RWPE1 (cell line): ENCODE measurements at regions not wholly inside any gene's neighbourhood (a gene's known extent, or its start where the extent isn't known, plus 50 kb on each side); places are given as distances from the start of the nearest gene placed in this dataset.

Source experiments
- CTCF ChIA-PET: fragments of 350-600 bp; sonication (Branson Sonifier 250); formaldehyde crosslinking; extraction: SDS; loops from one replicate; lab custom pipeline; 2021; lab: Yijun Ruan, JAX
- POLR2A ChIA-PET: fragments of 400-600 bp; formaldehyde crosslinking; extraction: SDS; loops from one replicate; lab custom pipeline; 2020; ENCODE audit warnings: antibody characterized with exemption; ENCODE audit not compliant: low non-redundant PET; lab: Yijun Ruan, JAX
- DNase-seq: peaks from one replicate; pipeline ENCODE4 v3.0.0; 2012; ENCODE audit warnings: low spot score
- H3K27ac ChIP-seq: fragments of 450-650 bp; 2 replicates; pipeline ENCODE4 v1.5.1; 2017
- CTCF ChIP-seq: fragments of 450-650 bp; conservative IDR thresholded peaks from 2 replicates; pipeline ENCODE4 v1.5.1; 2017; ENCODE audit warnings: low read depth, mild to moderate bottlenecking

- POLR2A ChIA-PET = no interaction called here
- no peak for TF ChIP-seq CTCF
These were observed 396.5 kb downstream of the DCAF12L2 start for GRCh38 chrX:125769628-125770027.

GRCh38 chrX:125778261-125778660 lies 387.8 kb downstream of the DCAF12L2 start:
- no peak for DNase-seq
- CTCF ChIA-PET = no interaction called here
- H3K27ac ChIP-seq = no peak overlapping the region
- no peak for TF ChIP-seq CTCF
- POLR2A ChIA-PET = no interaction called here

More at GRCh38 chrX:125769628-125770027, 396.5 kb downstream of the DCAF12L2 start:
- H3K27ac ChIP-seq = no peak overlapping the region
- DNase-seq = no peak
- CTCF ChIA-PET = interaction anchor here (0.6 kb wide), 1 partner anchor 754 kb away, joined by 5 read pairs; no protein-coding TSS in a partner anchor

GRCh38 chrX:125782184-125782583 lies 383.9 kb downstream of the DCAF12L2 start:
- no peak for TF ChIP-seq CTCF
- DNase-seq = no peak
- POLR2A ChIA-PET = no interaction called here
- CTCF ChIA-PET = no interaction called here
- no peak overlapping the region for H3K27ac ChIP-seq

GRCh38 chrX:125786316-125786715 lies 379.8 kb downstream of the DCAF12L2 start:
- POLR2A ChIA-PET = no interaction called here
- no peak for DNase-seq
- H3K27ac ChIP-seq = no peak overlapping the region
- CTCF ChIA-PET = interaction anchor here (0.7 kb wide), 1 partner anchor 43 kb away, joined by 4 read pairs; no protein-coding TSS in a partner anchor
- no peak for TF ChIP-seq CTCF

GRCh38 chrX:125791787-125792186 lies 374.3 kb downstream of the DCAF12L2 start:
- ChIA-PET POLR2A (no interaction called here), CTCF (no interaction called here)
- no peak overlapping the region for H3K27ac ChIP-seq
- TF ChIP-seq CTCF = no peak
- DNase-seq = no peak

GRCh38 chrX:125810856-125811255 lies 355.2 kb downstream of the DCAF12L2 start:
- no peak for DNase-seq
- ChIA-PET CTCF (no interaction called here), POLR2A (no interaction called here)
- no peak for TF ChIP-seq CTCF
- H3K27ac ChIP-seq = no peak overlapping the region
